ENCODE measurements at regions not wholly inside any gene's neighbourhood (a gene's known extent, or its start where the extent isn't known, plus 50 kb on each side); places are given as distances from the start of the nearest gene placed in this dataset.
"Not testable (repeated sequence)": the region's sequence is repeated elsewhere in the genome, so short reads cannot be mapped to it uniquely, and the experiment has no call there.

DNA sequence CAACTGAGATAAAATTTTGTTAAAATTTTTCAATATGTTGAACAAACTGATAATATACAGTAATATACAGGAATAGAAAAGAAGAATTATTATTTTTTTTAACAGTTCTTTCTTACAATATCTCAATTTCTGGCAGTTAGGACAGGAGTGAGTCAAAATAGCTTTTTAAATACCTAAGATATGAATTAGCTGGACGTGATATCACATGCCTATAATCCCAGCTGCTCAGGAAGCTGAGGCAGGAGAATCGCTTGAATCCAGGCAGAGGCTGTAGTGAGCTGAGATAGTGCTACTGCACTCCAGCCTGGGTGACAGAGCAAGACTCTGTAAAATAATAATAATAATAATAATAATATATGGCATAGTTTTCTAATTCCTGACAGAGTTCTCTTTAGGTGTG lies 1039.3 kb downstream of the STPG2 start:
- Mint-ChIP-seq H3K9me3 (peaks cover 4% of the 10 kb centered on the region), H3K27ac (no peak overlapping the region), H3K4me3 (no peak overlapping the region), H3K36me3 (ENCODE audit: low read depth) (no peaks in the 10 kb centered on the region), H3K4me1 (ENCODE audit: low read depth) (no peaks in the 10 kb centered on the region), H3K27me3 (ENCODE audit: insufficient read depth) (no peaks in the 10 kb centered on the region)
- intact Hi-C loops (cut with micrococcal nuclease) = no loop called here
- DNase-seq (ENCODE audit: low spot score) = no peak

DNA sequence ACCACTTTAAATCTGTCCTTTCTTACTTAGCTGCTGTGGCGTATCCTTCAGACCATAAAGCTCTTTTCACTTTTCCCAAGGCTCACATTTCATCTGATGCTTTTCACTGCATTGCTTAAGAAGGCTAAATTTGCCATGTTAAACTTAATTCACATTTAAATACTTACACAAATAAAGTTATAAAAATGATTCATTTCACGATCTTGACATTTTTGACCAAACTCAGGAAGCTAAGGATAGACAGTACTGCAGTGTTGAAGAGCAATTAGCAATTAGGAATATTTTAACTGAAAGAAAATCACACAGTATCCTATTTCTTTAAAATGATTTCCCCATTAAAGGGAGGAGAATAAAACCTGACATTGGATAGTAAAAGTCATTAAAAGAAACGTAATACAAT lies 1038.6 kb downstream of the STPG2 start:
- intact Hi-C loops (cut with micrococcal nuclease) = no loop called here

DNA sequence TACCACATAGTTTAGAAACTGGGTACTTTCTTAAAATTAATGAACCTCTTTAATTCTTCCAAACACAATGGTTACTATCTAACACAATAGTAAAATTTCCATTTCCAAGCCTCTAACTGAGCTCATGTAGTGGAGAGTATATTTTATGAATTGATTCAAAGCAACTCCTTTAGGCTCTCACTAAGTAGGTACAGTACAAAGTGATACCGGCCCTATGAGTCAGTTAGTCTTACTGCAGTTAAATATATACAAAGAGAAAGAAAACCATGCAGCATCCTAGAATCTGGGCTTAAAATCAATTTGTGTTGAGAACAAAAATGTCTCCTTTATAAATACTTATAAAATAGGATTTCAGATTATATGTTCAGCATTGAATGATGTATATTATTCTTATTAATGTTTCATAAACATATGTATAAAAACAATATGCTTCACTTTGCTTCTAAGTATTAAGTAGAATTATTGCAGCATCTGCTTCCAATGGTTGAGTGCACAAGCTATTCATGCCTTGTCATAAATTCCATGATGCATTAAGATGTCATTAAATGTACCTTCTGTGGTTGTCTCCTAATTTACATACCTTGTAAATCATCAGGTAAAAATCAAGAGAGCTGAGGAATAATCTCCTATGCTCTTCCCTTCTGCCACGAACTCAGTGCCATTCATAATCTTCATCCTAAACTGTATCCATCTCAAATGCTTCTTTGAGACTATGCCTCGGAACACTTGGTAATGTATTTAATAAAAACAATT lies 1037.8 kb downstream of the STPG2 start:
- H3K27ac Mint-ChIP-seq = no peak overlapping the region

More for the DNA sequence above, 1038.6 kb downstream of the STPG2 start:
- Mint-ChIP-seq H3K27me3 (ENCODE audit: insufficient read depth) (no peaks in the 10 kb centered on the region), H3K9me3 (peaks cover 4% of the 10 kb centered on the region), H3K36me3 (ENCODE audit: low read depth) (no peaks in the 10 kb centered on the region), H3K4me3 (no peak overlapping the region), H3K27ac (no peak overlapping the region), H3K4me1 (ENCODE audit: low read depth) (no peaks in the 10 kb centered on the region)
- no peak for DNase-seq (ENCODE audit: low spot score)

DNA sequence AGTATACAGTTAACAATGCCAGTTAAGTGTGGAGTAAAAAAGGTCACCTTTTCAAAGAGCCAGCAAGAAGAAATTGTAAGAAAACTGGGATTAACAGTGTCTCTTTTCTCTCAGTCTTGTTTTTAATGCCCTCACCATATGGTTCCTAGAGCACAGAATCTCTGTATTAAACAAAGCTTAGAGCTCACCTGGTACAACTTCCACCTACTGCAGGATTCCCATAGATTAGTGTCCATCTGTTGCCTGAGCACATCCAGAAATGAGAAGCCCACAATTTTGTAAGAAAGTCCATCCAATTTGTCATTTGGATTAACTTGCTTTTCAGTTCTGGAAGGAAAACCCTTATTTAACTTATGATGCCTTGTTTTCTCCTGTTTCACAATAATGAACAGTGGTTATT lies 1037.1 kb downstream of the STPG2 start:
- H3K36me3 Mint-ChIP-seq (ENCODE audit: low read depth) = no peaks in the 10 kb centered on the region
- intact Hi-C loops (cut with micrococcal nuclease) = no loop called here
- no peak overlapping the region for H3K27ac Mint-ChIP-seq

More for the DNA sequence above, 1037.8 kb downstream of the STPG2 start:
- intact Hi-C loops (cut with micrococcal nuclease) = no loop called here
- Mint-ChIP-seq H3K4me1 (ENCODE audit: low read depth) (no peaks in the 10 kb centered on the region), H3K9me3 (peaks cover 4% of the 10 kb centered on the region), H3K27me3 (ENCODE audit: insufficient read depth) (no peaks in the 10 kb centered on the region), H3K4me3 (no peak overlapping the region), H3K36me3 (ENCODE audit: low read depth) (no peaks in the 10 kb centered on the region)
- no peak for DNase-seq (ENCODE audit: low spot score)

DNA sequence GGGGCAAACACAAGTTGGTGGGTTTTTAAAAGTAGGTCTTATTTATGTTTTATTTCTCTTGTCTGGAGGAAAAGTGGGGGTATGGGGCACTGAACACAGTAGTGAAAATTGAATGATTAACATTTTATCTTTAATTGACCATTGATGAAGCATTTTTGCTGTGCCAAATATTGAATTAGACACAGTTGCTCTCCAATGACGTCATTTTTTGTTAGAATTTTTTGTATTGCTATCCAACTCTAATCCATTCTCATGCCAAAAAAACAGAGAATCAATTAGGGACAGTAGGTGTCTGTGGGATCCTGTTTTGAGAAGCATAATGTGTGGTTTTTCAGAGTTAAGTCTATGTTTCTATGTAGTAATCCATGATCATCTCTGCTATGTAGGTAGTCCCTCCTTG lies 1032.8 kb downstream of the STPG2 start:
- H3K9me3 Mint-ChIP-seq = no peaks in the 10 kb centered on the region
- no peak overlapping the region for H3K27ac Mint-ChIP-seq
- no peaks in the 10 kb centered on the region for H3K4me1 Mint-ChIP-seq (ENCODE audit: low read depth)
- intact Hi-C loops (cut with micrococcal nuclease) = no loop called here
- no peaks in the 10 kb centered on the region for H3K27me3 Mint-ChIP-seq (ENCODE audit: insufficient read depth)
- no peaks in the 10 kb centered on the region for H3K36me3 Mint-ChIP-seq (ENCODE audit: low read depth)
- no peak overlapping the region for H3K4me3 Mint-ChIP-seq
- DNase-seq (ENCODE audit: low spot score) = no peak

More for the DNA sequence above, 1037.1 kb downstream of the STPG2 start:
- Mint-ChIP-seq H3K4me1 (ENCODE audit: low read depth) (no peaks in the 10 kb centered on the region), H3K9me3 (peaks cover under 1% of the 10 kb centered on the region), H3K4me3 (no peak overlapping the region), H3K27me3 (ENCODE audit: insufficient read depth) (no peaks in the 10 kb centered on the region)
- no peak for DNase-seq (ENCODE audit: low spot score)

DNA sequence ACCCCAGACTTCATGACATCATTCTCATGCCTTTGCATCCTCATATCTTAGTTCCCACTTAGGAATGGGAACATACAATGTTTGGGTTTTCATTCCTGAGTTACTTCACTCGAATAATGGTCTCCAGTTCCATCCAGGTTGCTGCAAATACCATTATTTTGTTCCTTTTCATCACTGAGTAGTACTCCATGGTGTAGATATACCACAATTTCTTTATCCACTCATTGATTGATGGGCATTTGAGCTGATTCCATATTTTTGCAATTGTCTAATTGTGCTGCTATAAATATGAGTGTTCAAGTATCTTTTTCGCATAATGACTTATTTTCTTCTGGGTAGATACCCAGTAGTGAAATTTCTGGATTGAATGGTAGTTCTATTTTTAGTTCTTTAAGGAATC lies 1026.8 kb downstream of the STPG2 start:
- Mint-ChIP-seq H3K36me3 (ENCODE audit: low read depth) (no peaks in the 10 kb centered on the region), H3K4me1 (ENCODE audit: low read depth) (no peaks in the 10 kb centered on the region), H3K9me3 (peaks cover 9% of the 10 kb centered on the region), H3K27ac (no peak overlapping the region), H3K4me3 (no peak overlapping the region), H3K27me3 (ENCODE audit: insufficient read depth) (no peaks in the 10 kb centered on the region)
- no peak for DNase-seq (ENCODE audit: low spot score)
- intact Hi-C loops (cut with micrococcal nuclease) = no loop called here

DNA sequence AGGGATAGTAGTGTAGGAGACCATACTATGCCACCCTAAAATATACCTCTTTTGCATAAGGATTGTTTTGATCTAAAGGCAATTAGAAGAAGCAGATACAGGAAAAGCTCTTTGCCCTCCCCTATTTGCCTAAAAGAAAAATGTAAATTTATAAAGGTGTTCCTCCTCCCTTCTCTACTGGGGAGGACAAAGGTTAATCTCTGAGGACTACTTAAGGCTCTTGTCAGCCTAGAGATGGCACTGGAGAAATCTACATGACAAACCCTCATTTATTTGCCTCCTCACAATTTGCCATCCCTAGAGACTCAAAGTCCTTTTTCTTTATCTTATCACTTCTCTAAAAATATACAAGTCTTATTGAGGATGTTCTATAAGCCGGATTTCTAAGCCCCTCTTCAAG lies 1021.8 kb downstream of the STPG2 start:
- H3K27ac Mint-ChIP-seq = no peak overlapping the region
- H3K9me3 Mint-ChIP-seq = peaks cover 11% of the 10 kb centered on the region
- no peak overlapping the region for H3K4me3 Mint-ChIP-seq
- intact Hi-C loops (cut with micrococcal nuclease) = no loop called here
- H3K4me1 Mint-ChIP-seq (ENCODE audit: low read depth) = no peaks in the 10 kb centered on the region
- H3K27me3 Mint-ChIP-seq (ENCODE audit: insufficient read depth) = no peaks in the 10 kb centered on the region
- H3K36me3 Mint-ChIP-seq (ENCODE audit: low read depth) = no peaks in the 10 kb centered on the region
- DNase-seq (ENCODE audit: low spot score) = no peak

DNA sequence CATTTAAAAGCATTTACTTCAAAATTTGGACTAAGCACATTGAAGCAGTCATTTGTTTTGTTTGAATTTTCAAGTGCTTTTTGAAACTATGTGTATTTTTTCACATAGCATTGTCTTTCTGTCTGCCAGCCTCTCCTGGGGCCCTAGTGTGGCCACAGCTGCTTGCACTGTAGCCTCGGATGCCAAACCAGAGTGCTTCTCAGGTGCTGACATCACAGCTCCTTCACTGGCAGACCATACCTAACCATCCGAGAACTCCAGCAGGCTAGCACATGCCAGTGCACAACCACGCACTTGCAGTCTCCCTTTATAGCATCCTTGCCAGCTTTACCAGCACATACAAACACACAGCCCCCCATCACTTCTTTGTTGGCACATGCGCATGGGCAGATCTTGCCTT lies 1019.7 kb downstream of the STPG2 start:
- no peak for DNase-seq (ENCODE audit: low spot score)
- peaks cover 4% of the 10 kb centered on the region for H3K9me3 Mint-ChIP-seq
- no peaks in the 10 kb centered on the region for H3K36me3 Mint-ChIP-seq (ENCODE audit: low read depth)
- no peak overlapping the region for H3K27ac Mint-ChIP-seq
- no peaks in the 10 kb centered on the region for H3K4me1 Mint-ChIP-seq (ENCODE audit: low read depth)
- no peaks in the 10 kb centered on the region for H3K27me3 Mint-ChIP-seq (ENCODE audit: insufficient read depth)
- H3K4me3 Mint-ChIP-seq = no peak overlapping the region
- intact Hi-C loops (cut with micrococcal nuclease) = no loop called here

DNA sequence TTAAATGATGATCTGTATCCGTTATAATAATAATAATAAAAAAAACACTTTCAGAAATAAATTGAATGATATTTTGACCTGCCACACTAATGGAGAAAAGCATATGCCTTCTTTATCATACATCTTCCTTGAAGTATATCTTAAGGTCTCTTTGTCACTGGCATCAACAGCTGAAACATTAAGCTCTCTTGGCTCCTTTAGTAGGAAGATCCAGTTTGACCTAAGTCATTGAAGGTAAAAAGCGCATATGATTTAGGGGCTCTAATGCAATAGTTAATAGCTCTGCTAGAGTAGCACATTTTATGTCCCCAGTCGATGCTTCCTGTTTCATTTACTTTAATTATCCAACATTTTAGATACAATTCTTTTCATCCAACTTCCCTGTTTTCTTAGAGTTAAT lies 1010.8 kb downstream of the STPG2 start:
- Mint-ChIP-seq H3K4me3 (no peak overlapping the region), H3K9me3 (peaks cover 4% of the 10 kb centered on the region), H3K27me3 (ENCODE audit: insufficient read depth) (no peaks in the 10 kb centered on the region), H3K4me1 (ENCODE audit: low read depth) (no peaks in the 10 kb centered on the region), H3K27ac (no peak overlapping the region), H3K36me3 (ENCODE audit: low read depth) (no peaks in the 10 kb centered on the region)
- intact Hi-C loops (cut with micrococcal nuclease) = no loop called here
- DNase-seq (ENCODE audit: low spot score) = no peak

DNA sequence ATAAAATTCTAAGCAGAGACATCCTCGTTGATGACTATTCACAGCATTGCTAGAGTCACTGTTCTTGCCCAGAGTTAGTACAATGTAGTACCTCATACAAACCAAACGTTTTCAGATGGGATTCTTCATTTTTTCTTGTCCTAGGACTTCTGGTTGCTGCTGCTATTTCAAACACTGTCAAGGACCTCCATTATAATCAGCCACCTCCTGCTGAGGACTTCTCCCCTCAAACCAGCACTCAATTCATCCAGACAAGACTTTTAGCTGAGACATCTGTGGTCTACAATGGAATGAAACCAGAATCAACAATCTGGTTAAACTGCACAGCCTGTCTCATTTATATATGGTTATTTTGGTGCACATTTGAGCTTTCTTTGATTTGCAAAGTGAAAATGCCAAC lies 1008.8 kb downstream of the STPG2 start:
- DNase-seq (ENCODE audit: low spot score) = no peak
- intact Hi-C loops (cut with micrococcal nuclease) = no loop called here
- H3K36me3 Mint-ChIP-seq (ENCODE audit: low read depth) = no peaks in the 10 kb centered on the region

DNA sequence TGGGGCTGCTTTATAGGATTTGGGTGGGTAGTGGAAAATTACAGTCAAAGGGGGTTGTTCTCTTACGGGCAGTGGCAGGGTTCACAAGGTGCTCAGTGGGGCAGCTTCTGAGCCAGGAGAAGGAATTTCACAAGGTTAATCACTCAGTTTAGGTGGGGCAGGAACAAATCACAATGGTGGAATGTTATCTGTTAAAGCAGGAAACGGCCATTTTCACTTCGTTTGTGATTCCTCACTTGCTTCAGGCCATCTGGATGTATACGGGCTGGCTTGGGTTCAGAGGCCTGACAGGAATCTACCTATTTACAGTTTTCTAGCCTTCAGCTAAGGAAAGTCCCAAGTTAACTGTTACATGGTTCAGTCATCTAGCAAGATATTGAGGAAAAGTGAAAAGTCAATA lies 1003.5 kb downstream of the STPG2 start:
- Mint-ChIP-seq H3K4me3 (no peak overlapping the region), H3K36me3 (ENCODE audit: low read depth) (no peaks in the 10 kb centered on the region), H3K9me3 (peaks cover 19% of the 10 kb centered on the region), H3K4me1 (ENCODE audit: low read depth) (no peaks in the 10 kb centered on the region), H3K27me3 (ENCODE audit: insufficient read depth) (no peaks in the 10 kb centered on the region), H3K27ac (no peak overlapping the region)
- intact Hi-C loops (cut with micrococcal nuclease) = no loop called here
- no peak for DNase-seq (ENCODE audit: low spot score)

More for the DNA sequence above, 1008.8 kb downstream of the STPG2 start:
- Mint-ChIP-seq H3K27me3 (ENCODE audit: insufficient read depth) (no peaks in the 10 kb centered on the region), H3K27ac (no peak overlapping the region), H3K4me3 (no peak overlapping the region), H3K9me3 (peaks cover 19% of the 10 kb centered on the region), H3K4me1 (ENCODE audit: low read depth) (no peaks in the 10 kb centered on the region)

DNA sequence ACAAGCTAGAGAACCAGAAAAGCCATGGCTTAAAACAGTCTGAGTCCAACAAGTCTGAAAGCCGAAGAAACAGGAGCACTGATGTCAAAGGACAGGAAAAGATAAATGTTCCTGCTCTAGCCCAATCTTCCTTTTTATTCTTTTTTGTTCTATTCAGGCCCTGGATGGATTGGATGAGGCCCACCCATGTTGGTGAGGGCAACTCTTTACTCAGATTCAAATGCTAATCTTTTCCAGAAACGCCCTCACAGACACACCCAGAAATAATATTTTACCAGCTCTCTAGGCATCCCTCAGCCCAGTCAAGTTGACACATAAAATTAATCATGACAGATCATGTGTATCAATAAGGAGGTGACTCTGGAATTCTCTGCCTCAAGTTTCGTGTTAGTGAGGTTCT lies 1002.7 kb downstream of the STPG2 start:
- intact Hi-C loops (cut with micrococcal nuclease) = no loop called here

DNA sequence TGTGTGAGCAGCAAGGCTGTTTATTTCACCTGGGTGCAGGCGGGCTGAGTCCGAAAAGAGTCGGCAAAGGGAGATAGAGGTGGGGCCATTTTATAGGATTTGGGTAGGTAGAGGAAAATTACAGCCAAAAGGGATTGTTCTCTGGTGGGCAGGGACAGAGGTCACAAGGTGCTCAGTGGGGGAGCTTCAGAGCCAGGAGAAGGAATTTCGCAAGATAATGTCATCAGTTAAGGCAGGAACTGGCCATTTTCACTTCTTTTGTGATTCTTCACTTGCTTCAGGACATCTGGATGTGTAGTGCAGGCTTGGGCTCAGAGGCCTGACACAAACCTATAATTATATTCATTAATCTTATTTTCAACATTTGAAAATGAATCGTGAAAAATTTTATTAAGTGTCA lies 1001.9 kb downstream of the STPG2 start:
- H3K27me3 Mint-ChIP-seq (ENCODE audit: insufficient read depth); H3K27ac Mint-ChIP-seq; H3K36me3 Mint-ChIP-seq (ENCODE audit: low read depth); H3K4me1 Mint-ChIP-seq (ENCODE audit: low read depth); DNase-seq (ENCODE audit: low spot score); H3K4me3 Mint-ChIP-seq; intact Hi-C loops (cut with micrococcal nuclease): not testable (repeated sequence)
- H3K9me3 Mint-ChIP-seq = peaks cover 19% of the 10 kb centered on the region

More for the DNA sequence above, 1002.7 kb downstream of the STPG2 start:
- DNase-seq (ENCODE audit: low spot score) = no peak
- H3K4me3 Mint-ChIP-seq = no peak overlapping the region
- no peaks in the 10 kb centered on the region for H3K36me3 Mint-ChIP-seq (ENCODE audit: low read depth)
- H3K9me3 Mint-ChIP-seq = peaks cover 19% of the 10 kb centered on the region
- H3K4me1 Mint-ChIP-seq (ENCODE audit: low read depth) = no peaks in the 10 kb centered on the region
- no peak overlapping the region for H3K27ac Mint-ChIP-seq
- no peaks in the 10 kb centered on the region for H3K27me3 Mint-ChIP-seq (ENCODE audit: insufficient read depth)

DNA sequence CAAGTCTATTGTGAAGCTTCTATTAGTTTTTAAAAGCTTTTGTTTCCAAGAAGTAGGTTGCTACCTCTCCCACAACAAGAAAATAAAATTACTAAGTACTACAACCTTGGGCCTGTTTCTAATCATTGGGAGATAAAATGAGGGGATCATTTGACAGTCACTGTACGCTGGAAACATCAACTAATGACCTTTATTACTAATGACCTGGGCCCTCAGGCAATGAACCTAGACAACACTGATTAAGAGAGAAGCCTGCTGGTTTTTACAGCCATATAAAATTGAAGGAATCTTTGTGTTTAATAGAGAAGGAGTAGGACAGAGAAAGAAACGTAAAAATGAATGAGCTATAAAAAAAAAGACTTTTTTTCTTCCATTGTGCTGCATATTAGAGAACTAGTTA lies 1000.9 kb downstream of the STPG2 start:
- H3K27me3 Mint-ChIP-seq (ENCODE audit: insufficient read depth) = no peaks in the 10 kb centered on the region
- H3K27ac Mint-ChIP-seq = no peak overlapping the region
- H3K9me3 Mint-ChIP-seq = peaks cover 15% of the 10 kb centered on the region
- no peaks in the 10 kb centered on the region for H3K4me1 Mint-ChIP-seq (ENCODE audit: low read depth)
- H3K4me3 Mint-ChIP-seq = no peak overlapping the region
- no peak for DNase-seq (ENCODE audit: low spot score)
- intact Hi-C loops (cut with micrococcal nuclease) = no loop called here
- no peaks in the 10 kb centered on the region for H3K36me3 Mint-ChIP-seq (ENCODE audit: low read depth)
